NT2/D1 (cell line): ENCODE measurements at regions not wholly inside any gene's neighbourhood (a gene's known extent, or its start where the extent isn't known, plus 50 kb on each side); places are given as distances from the start of the nearest gene placed in this dataset.

ENCODE experiments used
- DNase-seq: peaks from one replicate; pipeline ENCODE4 v3.0.0-alpha.2; 2011; ENCODE audit warnings: low read depth, low spot score
- H3K27me3 ChIP-seq: 2 replicates; pipeline ENCODE4 v1.6.0; 2011; ENCODE audit warnings: mild to moderate bottlenecking; ENCODE audit not compliant: insufficient read length, insufficient read depth
- H3K36me3 ChIP-seq: 2 replicates; pipeline ENCODE4 v1.6.1; 2011; ENCODE audit warnings: mild to moderate bottlenecking, low read length, mixed read lengths; ENCODE audit not compliant: insufficient read depth, insufficient read length
- H3K4me1 ChIP-seq: 2 replicates; pipeline ENCODE4 v1.5.1; 2011; ENCODE audit not compliant: insufficient read depth, insufficient read length
- H3K4me3 ChIP-seq: 2 replicates; pipeline ENCODE4 v1.5.1; 2011; ENCODE audit warnings: low read depth; ENCODE audit not compliant: insufficient read length
- H3K9ac ChIP-seq: 2 replicates; pipeline ENCODE4 v1.6.0; 2011; ENCODE audit warnings: low read depth; ENCODE audit not compliant: insufficient read length
- H3K9me3 ChIP-seq: 2 replicates; pipeline ENCODE4 v1.5.1; 2011; ENCODE audit warnings: mild to moderate bottlenecking, low read length; ENCODE audit not compliant: insufficient read depth
- SUZ12 ChIP-seq: IDR thresholded peaks from 2 replicates; pipeline ENCODE4 v1.6.1; 2011; ENCODE audit not compliant: insufficient read length, insufficient read depth; ENCODE audit errors: extremely low read depth
- YY1 ChIP-seq: IDR thresholded peaks from 2 replicates; pipeline ENCODE4 v1.6.1; 2011; ENCODE audit not compliant: insufficient read length, insufficient read depth
- ZNF274 ChIP-seq: IDR thresholded peaks from 2 replicates; pipeline ENCODE4 v1.6.1; 2011; ENCODE audit warnings: mild to moderate bottlenecking, low read depth, low read length

DNA sequence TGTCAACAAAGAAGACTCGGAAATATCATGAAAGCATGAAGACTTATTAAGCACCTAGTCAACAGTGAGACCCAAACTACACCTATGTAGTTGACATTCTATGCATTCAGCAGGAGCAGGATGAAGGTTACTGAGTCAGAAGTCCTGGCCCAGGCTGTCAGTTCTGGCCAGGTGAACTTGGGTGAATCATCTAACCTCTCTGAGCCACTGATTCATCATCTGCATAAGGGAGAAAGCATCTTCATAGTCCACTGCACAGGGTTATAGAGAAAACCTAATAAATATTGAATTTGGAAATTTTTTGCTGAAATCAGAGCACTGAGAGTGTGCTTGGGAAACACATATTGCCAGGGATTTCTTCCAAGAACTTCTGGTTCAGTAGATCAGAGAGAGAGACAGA, 296.0 kb upstream of the SFRP2 start:
- Histone ChIP-seq H3K36me3 (no peaks in the 10 kb centered on the region), H3K9ac (no peak overlapping the region), H3K27me3 (no peaks in the 10 kb centered on the region), H3K4me3 (no peak overlapping the region), H3K4me1 (no peaks in the 10 kb centered on the region), H3K9me3 (no peaks in the 10 kb centered on the region)
- no peak for TF ChIP-seq SUZ12
- TF ChIP-seq YY1: no peak
- no peak for TF ChIP-seq ZNF274
- DNase-seq: no peak

DNA sequence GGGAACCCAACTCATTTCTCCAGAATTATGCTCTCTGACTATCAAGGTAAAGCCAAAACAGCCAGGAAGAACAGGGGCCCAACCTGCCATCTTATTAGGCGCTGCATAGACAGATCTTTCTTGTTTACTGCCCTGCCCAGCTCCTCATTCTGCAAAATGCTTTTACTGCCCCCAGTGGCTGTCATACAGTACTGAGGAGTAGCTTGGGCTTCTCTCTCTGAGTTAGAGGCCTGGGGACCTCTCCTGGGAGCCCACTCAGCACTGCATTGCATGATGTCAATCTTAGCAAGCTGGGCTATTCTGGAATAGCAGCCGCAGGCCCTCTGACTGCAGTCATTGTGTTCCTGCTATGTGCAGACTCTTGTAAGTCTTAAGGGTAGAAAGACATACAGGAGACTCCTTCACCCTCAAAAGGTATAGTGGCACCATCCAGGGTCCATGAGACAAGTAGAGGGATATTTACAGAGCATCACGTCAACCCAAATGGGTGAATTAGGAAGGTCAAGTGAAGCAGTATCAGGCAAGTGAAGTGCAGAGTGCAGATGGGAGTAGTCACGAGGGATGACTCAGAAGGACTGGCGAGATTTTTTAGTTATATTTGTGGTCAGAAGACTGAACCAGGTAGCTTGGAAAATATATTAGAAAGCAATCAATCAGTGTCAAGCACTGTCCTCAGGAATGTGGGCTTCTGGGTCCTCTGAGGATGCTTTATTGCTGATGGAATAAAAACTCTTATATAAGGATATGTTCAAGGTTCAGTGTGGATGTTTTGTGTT, 294.1 kb upstream of the SFRP2 start:
- no peak overlapping the region for H3K4me3 ChIP-seq
- no peaks in the 10 kb centered on the region for H3K4me1 ChIP-seq
- DNase-seq: peak; percentile 33
- no peaks in the 10 kb centered on the region for H3K27me3 ChIP-seq
- no peaks in the 10 kb centered on the region for H3K36me3 ChIP-seq
- H3K9me3 ChIP-seq: no peaks in the 10 kb centered on the region
- no peak overlapping the region for H3K9ac ChIP-seq
- TF ChIP-seq ZNF274: no peak
- no peak for TF ChIP-seq SUZ12
- no peak for TF ChIP-seq YY1

DNA sequence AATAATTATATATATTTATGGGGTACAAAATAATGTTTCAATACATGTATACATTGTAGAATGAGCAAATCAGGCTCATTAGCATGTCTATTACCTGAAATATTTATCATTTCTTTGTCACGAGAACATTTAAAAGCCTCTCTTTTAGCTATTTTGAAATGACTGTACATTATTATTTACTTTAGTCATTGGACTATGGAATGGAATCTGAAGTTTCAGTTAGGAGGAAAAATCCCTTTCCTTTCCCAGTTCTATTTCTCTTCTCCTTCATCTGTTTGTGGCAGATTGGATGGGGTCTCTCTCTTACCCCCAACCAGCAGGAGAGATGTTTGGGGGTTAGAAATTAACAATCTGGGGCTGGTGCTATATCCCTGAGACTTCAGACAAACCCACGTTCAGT, 292.5 kb upstream of the SFRP2 start:
- Histone ChIP-seq H3K9me3 (no peaks in the 10 kb centered on the region), H3K4me1 (no peaks in the 10 kb centered on the region), H3K4me3 (no peak overlapping the region), H3K9ac (no peak overlapping the region), H3K27me3 (no peaks in the 10 kb centered on the region), H3K36me3 (no peaks in the 10 kb centered on the region)
- TF ChIP-seq SUZ12 (no peak), ZNF274 (no peak)
- no peak for DNase-seq

DNA sequence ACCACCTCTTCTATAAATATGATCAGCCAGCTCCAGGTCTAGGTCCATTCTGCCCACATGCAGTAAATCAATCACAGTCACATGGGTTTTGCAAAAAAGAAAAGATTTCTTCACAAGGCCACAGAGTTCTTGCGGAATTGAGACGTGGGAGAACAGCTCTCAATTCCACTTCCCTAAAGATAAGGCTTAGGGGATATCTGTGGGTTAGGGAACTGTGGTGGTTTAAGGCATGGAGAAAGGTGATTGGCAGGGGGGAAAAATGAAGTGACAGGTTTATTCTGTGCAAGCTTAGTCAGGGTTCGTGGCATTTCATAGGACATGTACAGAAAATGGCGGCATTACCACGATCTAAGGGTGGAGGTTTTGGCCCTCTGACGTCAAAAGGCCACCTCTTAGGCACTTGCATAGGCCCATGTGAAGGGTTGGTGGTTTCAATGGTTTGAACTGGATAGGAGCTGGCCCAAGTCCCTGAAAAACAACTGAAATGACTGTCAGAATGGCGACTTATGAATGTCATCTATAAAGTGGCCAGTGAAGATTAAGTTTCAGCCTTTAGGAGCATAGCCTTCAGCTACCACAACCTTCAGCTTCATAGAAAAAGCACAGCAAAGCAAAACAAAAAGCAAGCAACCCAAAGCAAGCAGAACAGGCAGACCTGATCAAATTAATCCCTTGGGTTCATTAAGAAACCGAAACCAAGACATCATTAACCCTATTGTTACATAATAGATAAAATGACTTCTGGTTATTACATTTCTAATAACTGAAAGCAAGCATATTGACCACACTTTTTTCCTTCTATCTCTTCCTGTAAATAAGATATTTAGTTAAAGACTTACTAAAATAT, 289.8 kb upstream of the SFRP2 start:
- no peak for DNase-seq
- Histone ChIP-seq H3K4me1 (no peaks in the 10 kb centered on the region), H3K36me3 (no peaks in the 10 kb centered on the region), H3K9ac (no peak overlapping the region), H3K27me3 (no peaks in the 10 kb centered on the region), H3K9me3 (no peaks in the 10 kb centered on the region), H3K4me3 (no peak overlapping the region)
- TF ChIP-seq YY1 (no peak), SUZ12 (no peak), ZNF274 (no peak)

DNA sequence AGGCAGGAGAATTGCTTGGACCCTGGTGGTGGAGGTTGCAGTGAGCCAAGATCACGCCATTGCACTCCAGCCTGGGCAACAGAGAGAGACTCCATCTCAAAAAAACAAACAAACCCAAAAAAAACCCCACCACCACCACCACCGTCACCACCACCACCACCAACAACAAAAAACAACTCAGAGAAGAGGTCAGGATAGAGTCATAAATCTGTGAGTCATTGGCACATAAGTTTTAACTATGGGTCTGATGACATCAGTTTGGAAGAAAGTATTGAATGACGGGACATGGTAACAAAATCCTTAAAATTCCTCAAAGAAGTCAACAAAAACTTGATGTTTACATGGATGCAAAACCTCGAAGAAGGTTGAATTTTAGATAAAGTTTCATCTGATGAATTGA, 288.0 kb upstream of the SFRP2 start:
- Histone ChIP-seq H3K9ac (no peak overlapping the region), H3K27me3 (no peaks in the 10 kb centered on the region), H3K4me1 (no peaks in the 10 kb centered on the region), H3K36me3 (no peaks in the 10 kb centered on the region), H3K9me3 (no peaks in the 10 kb centered on the region), H3K4me3 (no peak overlapping the region)
- TF ChIP-seq SUZ12: no peak
- TF ChIP-seq YY1: no peak
- no peak for TF ChIP-seq ZNF274
- no peak for DNase-seq

DNA sequence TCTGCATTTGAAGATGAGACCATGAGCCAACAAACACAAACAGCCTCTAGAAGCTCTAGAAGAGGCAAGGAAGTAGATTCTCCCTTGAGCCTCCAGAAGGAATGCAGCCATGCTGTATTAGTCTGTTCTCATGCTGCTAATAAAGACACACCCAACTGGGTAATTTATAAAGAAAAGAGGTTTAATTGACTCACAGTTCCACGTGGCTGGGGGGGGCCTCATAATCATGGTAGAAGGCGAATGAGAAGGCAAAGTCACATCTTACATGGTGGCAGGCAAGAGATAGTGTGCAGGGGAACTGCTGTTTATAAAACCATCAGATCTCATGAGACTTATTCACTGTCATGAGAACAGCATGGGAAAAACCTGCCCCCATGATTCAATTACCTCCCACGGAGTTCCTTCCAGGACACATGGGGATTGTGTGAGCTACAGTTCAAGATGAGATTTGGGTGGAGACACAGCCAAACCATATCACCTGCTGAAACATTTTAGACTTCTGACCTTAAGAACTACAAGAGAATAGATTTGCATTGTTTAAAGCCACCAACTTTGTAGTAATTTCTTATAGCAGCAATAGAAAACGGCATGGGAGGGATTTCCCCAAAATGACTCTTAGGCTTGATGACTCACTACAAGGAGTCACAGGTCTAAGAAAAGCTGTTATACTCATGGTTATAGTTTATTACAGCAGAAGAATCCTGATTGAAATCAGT, 284.4 kb upstream of the SFRP2 start:
- Histone ChIP-seq H3K4me1 (no peaks in the 10 kb centered on the region), H3K27me3 (no peaks in the 10 kb centered on the region), H3K36me3 (no peaks in the 10 kb centered on the region), H3K9me3 (no peaks in the 10 kb centered on the region), H3K4me3 (no peak overlapping the region), H3K9ac (no peak overlapping the region)
- TF ChIP-seq SUZ12: no peak
- TF ChIP-seq ZNF274: no peak
- TF ChIP-seq YY1: no peak
- DNase-seq: no peak

DNA sequence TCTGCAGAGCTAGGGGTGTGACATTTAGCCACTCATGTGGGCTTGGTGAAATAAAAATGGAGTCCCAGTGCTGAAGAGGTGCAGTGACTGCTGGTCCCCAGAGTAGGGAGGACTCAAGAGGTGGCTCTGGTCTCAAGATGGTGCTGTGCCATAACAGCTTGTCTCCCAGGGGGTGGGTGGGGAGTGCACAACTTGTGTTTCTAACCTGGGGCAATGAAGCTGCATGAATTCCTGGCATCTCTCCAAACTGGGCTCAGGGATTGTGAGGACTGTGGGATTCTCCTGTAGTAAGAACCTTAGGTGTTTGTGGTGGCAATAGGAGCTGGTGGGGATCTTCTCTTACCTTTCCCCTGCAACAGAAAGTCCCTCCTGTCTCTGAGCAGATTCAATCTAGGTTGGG, 278.9 kb upstream of the SFRP2 start:
- Histone ChIP-seq H3K4me3 (no peak overlapping the region), H3K27me3 (no peaks in the 10 kb centered on the region), H3K4me1 (no peaks in the 10 kb centered on the region), H3K9ac (no peak overlapping the region), H3K36me3 (no peaks in the 10 kb centered on the region), H3K9me3 (peaks cover 24% of the 10 kb centered on the region)
- no peak for DNase-seq
- no peak for TF ChIP-seq YY1
- no peak for TF ChIP-seq SUZ12
- no peak for TF ChIP-seq ZNF274
